HG02973 (cell line): ENCODE measurements at regions not wholly inside any gene's neighbourhood (a gene's known extent, or its start where the extent isn't known, plus 50 kb on each side); places are given as distances from the start of the nearest gene placed in this dataset.
"Not testable (repeated sequence)": the region's sequence is repeated elsewhere in the genome, so short reads cannot be mapped to it uniquely, and the experiment has no call there.

Source experiments
- ATAC-seq: cut with Tn5 transposase; IDR thresholded peaks from one replicate; pipeline ENCODE4 v1.9.1; 2021; ENCODE audit warnings: moderate library complexity; ENCODE audit not compliant: unreplicated experiment

DNA sequence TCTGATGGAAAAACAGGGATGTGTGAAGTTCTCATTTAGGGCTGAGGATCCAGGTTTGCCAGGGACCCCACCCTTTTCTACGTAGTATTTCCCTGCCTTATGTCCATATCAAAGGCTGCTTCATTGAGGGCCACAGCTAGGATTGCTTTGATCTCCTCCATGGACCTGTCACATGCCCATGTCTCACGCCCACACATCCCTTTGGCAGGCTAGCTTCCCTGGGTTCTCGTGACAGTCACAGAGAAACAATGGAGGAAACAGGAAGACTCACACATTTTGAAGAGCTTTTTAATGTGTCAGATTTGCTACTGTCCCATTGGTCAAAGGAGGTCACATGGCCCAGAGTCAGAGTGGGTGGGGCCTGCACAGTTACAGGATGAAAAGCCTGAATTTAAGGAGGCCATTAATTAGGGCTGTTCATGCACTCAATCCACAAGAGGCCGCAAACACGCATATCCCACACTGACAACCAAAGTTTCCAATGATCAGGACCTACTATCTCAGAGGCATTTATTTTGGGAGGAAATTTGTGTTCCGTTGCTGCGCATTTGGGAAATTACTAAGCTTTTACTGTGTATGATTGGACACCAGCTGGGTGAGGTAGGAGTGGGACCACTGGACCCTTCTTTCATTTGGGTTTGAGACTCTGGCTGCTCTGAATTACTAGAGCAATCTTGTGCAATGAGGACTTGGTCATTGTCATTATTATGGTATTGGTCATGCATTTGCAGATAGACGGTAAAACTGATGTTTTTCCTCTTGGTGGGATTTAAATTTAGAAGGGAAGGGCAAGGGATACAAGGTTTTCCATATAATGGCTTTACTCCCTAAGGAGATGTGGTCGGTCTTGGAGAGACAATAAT is 266.2 kb downstream of the KTN1 start:
- ATAC-seq = no peak

DNA sequence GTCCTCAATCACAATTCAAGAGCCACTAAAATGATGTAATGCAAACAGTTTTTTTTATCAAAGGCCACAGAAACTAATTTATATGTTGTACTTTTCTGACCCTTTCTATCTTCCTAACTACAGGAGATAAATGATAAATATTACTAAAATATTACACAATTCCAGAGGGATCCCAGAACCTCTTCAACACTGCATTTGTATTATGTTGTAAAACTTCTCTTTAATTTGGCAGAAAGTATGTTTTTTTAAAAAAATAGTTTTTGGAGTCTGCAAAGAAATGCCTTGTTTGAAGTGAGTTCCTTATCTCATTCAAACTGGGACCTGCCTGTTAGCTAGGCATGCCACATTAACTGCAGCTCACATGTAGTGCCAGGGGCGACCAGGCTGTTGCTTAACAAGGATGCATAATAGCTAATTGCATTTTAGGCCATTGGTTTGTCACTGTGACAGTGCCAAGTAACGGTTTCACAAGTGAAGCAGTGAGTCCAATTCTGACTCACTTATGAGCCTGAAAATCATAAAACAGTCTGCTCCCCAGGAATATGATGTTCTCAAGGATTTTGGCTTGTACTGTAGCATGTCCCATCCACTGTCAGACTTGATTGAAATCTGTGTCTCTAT is 266.9 kb downstream of the KTN1 start:
- no peak for ATAC-seq

DNA sequence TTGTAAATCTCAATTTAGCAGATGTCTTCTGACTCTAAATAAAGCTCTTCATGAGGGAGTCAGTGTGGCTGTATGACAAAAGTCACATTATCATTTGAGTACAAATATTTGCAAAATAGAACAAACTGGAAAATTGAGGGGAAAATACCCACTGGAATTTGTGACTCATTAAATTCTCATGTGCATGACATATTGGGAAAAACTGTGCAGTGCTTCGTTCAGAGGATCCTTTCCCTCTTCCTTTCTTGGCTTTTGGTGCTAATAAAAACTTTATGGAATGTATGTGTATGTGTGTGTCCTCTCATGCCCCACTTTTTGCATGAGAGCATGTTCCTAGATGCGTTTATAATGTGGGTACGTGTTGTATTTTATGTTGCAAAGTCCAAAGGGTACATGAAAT is 267.8 kb downstream of the KTN1 start:
- ATAC-seq = no peak

DNA sequence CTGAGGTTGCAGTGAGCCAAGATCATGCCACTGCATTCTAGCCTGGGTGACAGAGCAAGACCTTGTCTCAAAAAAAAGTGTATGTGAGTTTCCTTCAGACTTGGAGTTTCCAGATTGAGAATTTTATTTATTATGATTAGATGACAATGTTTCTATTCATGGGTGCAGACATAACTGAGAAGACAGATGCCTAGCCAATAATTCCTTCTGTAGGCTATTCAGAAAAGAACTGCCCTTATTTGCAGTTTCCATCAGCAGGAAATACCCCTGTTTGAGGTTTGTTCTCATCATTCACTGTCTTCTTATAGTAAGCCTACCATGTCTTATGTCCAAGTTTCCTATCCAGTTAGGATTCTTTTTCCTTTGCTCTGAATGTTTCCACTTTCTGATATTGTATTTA is 269.0 kb downstream of the KTN1 start:
- ATAC-seq = no peak

DNA sequence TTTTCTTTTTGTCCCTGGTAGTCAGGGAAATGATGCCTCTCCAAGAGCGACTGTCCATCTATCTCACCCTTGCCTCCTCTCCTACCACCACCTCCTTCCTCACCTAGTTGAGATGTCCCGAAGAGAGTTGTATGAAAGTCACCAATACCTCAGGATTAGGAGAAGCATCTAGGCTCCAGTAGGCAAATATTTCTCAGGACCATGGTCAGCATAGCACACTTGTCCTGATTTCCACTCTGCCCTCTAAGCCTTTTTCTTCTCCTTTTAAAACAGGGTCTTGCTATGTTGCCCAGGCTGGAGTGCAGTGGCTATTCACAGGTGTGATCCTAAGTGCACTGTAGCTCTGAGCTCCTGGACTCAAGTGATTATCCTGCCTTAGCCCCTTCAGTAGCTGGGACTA is 268.4 kb upstream of the PELI2 start:
- no peak for ATAC-seq

DNA sequence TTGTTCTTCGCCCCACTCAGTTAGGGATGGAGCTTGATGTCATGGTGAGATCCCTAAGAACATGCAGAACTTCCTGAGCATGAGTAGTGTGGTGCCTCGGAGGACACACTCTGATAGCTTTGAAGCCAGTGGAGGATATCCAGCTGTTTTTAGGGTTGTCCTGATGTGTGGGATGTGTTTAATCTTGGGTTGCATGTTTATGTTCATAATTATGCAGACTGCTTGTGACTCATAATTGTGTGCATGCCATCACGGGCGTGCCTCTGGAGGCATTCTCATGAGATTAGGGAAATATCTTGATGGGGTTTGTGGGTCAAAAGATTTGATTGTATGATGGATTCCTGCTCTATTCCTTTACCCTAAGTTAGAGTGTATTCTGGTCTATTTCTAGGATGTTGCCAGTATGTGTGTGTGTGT is 267.4 kb upstream of the PELI2 start:
- no peak for ATAC-seq

DNA sequence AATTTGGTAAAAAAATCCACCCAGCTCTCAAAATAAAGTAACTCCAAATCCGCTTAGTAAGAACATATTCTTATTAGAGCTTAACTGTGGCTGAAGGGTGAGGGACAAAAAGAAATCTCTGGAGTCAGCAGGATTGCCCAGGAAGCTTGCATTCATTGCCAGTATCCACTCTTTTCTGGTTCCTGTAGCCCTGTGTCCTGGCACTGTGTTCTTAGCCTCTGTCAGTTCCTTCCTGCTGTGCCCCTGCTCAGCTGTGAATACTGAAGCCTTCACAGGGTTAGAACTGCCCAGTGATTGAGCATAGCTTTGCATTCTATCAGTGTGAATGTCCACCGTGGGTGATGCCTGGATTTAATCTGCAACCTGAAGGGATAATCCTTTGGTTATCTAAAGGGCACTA is 266.9 kb upstream of the PELI2 start:
- ATAC-seq = no peak

DNA sequence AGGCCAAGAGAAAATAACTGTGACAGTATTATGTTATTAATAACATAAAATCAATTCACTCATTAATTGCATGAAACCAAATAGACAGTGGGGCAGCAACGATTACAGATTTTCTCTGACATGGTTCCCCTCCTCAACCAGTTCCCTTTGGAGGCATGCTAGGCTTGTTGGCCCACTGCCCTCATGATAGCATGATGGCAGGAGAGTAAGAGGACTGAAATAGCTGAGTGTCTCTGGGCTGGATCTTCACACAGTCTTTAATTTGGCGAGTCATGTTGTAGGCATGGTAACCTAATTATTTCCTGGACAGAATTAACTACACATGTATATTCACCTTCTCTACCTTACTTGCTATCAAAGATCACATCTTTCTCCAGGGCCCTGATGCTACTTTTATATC is 266.2 kb upstream of the PELI2 start:
- ATAC-seq = no peak

DNA sequence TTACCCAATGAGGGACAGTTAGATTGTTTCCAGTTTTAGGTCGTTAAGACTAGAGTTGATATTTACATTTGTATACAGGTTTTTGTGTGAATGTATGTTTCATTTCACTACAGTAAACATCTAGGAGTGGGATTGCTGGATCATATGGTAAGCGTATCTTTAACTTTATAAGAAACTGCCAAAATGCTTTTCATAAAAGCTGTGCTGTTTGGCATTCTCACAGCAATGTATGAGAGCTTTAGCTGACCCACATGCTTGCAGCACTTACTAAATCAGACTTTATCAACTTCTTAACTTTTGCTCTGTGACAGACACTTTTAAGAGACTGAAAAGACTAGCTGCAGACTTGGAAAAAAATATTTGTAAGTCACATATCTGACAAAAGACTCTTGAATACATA is 262.5 kb upstream of the PELI2 start:
- ATAC-seq = no peak

DNA sequence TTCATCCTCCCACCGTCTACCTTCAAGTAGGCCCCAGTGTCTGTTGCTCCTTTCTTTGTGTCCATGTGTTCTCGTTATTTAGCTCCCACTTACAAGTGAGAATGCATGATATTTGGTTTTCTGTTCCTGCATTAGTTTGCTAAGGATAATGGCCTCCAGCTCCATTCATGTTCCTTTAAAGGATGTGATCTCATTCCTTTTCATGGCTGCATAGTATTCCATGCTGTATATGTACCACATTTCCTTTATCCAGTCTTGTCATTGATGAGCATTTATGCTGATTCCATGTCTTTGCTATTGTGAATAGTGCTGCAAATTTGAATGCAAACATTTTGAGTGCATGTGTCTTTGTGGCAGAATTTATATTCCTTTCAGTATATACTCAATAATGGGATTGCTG is 259.6 kb upstream of the PELI2 start:
- ATAC-seq = no peak

DNA sequence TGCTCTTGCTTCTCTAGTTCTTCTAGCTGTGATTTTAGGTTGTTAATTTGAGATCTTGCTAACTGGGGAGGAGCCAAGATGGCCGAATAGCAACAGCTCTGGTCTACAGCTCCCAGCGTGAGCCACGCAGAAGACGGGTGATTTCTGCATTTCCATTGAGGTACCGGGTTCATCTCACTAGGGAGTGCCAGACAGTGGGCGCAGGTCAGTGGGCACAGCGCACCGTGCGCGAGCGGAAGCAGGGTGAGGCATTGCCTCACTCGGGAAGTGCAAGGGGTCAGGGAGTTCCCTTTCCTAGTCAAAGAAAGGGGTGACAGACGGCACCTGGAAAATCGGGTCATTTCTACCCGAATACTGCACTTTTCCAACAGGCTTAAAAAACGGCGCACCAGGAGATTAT is 256.6 kb upstream of the PELI2 start:
- ATAC-seq = not testable (repeated sequence)

DNA sequence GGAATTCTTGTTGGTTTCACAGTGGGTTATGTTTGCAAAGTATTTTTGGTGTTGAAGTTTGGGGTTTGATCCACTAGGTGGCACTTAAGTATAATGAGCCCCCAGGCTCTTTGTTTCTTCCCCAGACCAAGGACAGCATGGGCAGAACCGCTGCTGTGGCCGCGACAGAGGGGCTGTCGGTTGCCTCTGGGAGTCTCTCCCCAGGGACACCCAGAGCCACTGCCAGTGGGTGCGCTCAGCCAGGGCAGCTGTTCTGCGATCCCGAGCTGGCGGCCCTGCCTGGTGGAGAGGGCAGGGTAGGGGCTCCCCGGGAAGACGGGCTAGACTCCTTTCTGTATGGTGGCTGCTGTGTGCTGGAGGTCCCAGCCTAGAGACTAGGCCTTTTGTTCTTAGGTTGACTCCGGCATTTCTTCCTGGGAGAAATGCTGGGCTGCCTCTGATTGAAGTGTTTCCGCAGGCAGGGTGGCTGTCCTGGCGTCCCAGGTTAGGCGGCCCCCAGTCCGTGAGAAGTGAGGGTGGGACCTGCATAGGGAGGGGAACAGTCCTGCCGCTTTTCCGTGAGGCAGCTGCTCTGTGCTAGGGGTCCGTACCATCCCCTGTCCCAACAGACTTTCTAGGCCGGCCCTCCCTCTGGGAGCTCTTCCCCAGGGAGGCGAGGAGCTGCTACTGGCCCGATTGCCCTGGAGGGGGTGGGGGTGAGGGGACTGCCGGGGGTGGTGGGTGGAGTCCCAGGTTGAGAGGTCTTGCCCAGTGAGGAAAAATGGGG is 253.1 kb upstream of the PELI2 start:
- no peak for ATAC-seq

DNA sequence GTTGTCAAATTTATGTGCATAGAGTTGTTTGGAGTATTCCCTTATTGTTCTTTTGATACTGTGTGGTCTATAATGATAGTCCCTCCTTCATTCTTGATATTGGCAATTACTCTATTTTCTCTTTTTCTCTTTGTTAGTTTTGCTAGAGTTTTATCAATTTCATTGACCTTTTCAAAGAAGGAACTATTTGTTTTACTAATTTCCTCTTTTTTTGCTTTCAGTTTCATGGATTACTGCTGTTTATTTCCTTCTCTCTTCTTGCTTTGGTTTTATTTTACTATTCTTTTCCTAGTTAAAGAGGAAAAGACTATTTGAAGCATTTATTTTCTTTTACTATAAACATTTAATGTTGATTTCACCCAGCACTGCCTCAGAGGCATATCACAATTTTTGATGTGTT is 250.9 kb upstream of the PELI2 start:
- no peak for ATAC-seq

DNA sequence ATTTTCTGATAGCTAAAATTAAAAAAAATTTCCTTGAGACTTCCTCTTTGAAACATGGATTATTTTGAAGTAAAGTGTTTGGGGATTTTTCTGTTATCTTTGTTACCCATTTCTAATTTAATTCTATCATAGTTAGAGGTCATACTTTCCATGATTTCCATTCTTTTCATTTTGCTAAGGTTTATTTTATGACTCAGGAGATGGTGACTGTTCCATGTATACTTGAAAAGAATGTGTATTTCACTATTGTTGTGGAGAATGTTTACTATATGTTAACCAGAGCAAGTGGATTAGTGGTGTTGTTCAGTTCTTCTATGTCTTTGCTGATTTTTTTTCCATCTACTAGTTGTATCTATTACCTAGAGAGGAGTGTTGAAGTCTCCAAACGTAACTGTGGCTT is 250.5 kb upstream of the PELI2 start:
- no peak for ATAC-seq

DNA sequence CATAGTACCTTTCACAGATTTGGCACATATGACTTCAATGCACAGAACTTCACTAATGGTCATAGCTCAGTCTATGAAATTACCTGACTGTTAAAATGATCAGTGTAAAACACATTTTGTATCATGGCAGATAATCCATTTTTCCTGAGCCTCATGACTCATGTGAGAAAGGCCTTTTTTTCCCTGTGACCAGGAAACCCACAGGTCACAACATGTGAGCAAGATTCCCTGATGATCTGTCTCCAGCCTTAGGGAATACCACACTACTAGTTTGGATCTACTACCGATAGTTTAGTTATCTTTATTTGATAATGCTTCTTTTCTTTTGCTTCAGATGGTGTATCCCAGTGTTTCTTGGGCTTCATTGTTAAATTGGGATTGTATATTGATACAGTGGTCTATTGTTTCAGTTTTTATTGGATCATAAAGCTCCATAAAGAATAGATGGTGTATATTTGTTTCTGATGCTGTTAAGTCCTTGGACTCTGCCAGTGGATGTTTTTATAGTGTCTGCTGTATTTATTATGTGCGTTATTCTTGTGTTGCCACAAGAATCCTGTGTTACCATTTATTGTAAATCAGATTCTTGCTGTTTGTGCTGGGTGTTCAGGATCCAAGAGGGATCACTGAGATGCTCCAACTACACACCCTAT is 248.7 kb upstream of the PELI2 start:
- no peak for ATAC-seq

DNA sequence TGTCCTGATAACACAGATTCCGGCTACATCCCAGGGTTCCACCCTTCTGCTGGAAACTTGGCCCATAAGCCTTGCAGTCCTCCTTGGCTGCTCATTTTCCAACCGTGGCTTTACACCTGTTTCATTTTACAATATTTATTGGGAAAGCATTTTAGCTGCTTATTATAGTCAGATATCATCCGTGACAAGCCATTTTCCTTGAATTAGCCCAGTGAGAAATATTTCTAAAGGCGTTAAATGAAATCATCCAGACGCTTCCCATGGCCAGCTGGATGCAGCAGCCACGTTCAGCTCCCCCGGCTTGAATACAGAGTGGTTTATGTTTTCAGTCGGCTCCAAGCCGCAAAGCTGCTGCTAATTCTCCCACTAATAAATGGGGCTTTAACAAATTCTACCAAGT is 245.0 kb upstream of the PELI2 start:
- no peak for ATAC-seq

DNA sequence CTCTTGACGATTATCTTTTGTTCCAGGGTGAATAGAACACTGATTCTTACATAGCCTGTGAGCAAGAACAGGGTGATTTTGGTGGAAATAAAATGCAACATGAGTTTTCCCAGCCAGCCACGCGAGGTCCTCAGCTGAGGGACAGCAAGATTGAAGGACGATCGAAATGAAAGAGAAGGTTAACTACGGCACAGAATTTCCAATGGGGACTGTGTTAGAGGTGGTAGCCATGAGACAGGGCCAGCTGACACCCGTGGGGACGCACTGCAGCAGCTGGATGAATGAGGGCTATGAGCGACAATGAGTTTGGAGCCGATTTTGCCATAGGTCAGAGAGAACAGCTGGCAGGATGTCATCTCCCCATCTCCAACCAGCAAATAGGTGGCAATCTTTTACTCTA is 243.4 kb upstream of the PELI2 start:
- no peak for ATAC-seq

DNA sequence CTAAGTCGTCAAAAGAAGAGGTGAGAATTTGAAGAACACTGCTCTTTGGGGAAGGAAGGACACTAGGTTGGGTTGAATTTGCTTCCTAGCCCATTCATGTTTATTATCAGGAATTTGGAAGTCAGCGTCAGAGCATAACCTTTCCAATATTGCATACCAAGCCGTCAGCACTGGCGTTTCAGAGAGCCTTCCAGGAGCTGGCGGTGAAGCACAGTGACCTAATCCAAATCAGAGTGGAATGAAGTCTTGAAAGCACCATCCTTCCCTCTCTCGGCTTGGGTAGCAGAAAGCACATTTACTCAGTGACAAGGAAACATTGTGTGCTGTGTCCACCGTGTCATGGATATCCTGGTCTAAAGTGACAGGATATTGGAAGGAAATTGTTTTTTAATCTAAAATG is 240.3 kb upstream of the PELI2 start:
- ATAC-seq = no peak

DNA sequence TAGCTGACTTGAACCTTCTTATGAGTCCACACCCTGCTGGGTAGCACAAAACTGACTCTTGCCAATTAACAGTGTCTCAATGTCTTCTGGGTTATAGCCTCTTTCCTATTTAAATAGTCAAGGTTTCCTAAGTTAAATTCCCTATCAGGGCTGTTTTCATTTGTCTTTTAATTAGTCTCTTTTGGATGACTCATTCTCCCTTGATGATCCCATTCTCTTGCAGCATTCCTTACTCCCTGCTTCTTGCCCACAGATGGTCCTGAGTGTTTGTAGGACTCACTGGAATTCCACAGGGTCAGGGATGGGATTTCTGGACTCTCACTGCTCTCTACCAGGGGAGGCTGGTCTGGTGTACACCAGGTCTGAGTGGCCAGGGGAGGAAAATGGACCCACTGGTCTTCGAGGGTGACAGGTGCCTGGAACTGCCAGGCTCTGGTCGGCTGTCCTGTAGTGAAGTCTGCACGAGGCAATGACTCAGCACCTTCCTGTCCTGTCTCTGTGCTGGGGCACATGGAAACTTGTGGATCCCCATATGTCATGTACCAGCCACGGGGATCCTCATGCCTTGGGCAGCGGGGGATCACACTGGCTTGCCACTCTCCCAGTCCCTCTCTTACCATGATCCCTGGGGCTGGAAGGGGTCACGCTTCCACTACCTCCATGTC is 236.5 kb upstream of the PELI2 start:
- ATAC-seq = no peak

DNA sequence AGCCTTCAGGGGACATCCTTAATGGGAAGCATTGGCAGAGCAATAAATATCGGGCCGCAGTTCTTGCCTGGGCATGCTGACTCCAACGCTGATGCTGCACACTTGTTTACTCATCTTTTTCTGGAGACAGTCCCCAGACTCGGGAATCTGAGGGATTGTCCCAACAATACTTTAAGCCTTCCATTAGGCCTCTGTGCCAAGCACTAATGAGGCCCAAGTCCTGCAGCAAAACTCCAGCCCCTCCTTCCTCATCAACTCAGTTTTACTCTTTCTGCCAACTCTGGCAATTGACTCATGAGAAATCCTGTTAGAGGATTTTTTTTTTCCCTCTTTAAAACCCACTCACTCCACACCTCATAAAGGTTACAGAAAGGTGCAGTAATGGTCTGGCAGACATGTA is 233.4 kb upstream of the PELI2 start:
- no peak for ATAC-seq

DNA sequence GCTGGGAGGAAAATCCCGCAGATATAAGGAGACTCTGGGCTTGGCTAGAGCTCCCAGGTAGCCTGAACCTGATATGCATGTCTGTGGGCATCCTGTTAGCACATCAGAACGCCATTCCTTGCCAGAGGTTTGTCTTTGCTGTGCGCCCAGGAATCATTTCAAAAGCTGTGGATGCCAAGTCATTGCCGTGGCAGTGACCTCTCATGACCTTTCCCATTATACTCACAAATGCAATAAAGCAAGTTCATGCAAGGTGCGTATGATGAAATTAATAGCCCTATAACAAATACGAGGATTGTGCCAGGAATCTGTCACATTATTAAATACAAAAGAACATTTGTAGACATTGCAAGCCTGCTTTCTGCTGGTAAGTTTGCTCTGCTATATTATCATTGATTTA is 229.1 kb upstream of the PELI2 start:
- ATAC-seq = no peak
